Endodermal cell (in vitro differentiated cells): ENCODE measurements at regions not wholly inside any gene's neighbourhood (a gene's known extent, or its start where the extent isn't known, plus 50 kb on each side); places are given as distances from the start of the nearest gene placed in this dataset.

ENCODE experiments used
- DNase-seq: peaks from one replicate; pipeline ENCODE4 v3.0.0-alpha.2; 2017
- H3K27ac ChIP-seq: 2 replicates; pipeline ENCODE4 v1.5.1; 2013; ENCODE audit warnings: mild to moderate bottlenecking, low read depth, low read length, moderate library complexity
- H3K27me3 ChIP-seq: 2 replicates; pipeline ENCODE4 v1.6.1; 2013; ENCODE audit warnings: mild to moderate bottlenecking, low read length, moderate library complexity; ENCODE audit not compliant: insufficient read depth, control insufficient read depth, poor library complexity, severe bottlenecking
- H3K36me3 ChIP-seq: 2 replicates; pipeline ENCODE4 v1.7.0; 2013; ENCODE audit warnings: mild to moderate bottlenecking, low read length, moderate library complexity; ENCODE audit not compliant: control insufficient read depth, insufficient read depth
- H3K4me1 ChIP-seq: one replicate; pipeline ENCODE4 v1.7.0; 2013; ENCODE audit warnings: low read length; ENCODE audit not compliant: control insufficient read depth, insufficient read depth
- H3K4me3 ChIP-seq: 2 replicates; pipeline ENCODE4 v1.5.1; 2013; ENCODE audit warnings: mild to moderate bottlenecking, low read length, moderate library complexity
- H3K9ac ChIP-seq: 2 replicates; pipeline ENCODE4 v1.6.1; 2013; ENCODE audit warnings: mild to moderate bottlenecking, low read length, moderate library complexity; ENCODE audit not compliant: poor library complexity, severe bottlenecking; ENCODE audit errors: extremely low read depth
- H3K9me3 ChIP-seq: 2 replicates; pipeline ENCODE4 v1.6.1; 2013; ENCODE audit warnings: mild to moderate bottlenecking, low read length, moderate library complexity; ENCODE audit not compliant: control insufficient read depth
- H3K27ac Mint-ChIP-seq: 2 replicates; pipeline ENCODE4 v1.8.0; 2020; ENCODE audit warnings: mixed read lengths
- H3K27me3 Mint-ChIP-seq: 2 replicates; pipeline ENCODE4 v1.8.0; 2021; ENCODE audit warnings: mild to moderate bottlenecking, mixed read lengths; ENCODE audit not compliant: insufficient read depth
- H3K36me3 Mint-ChIP-seq: 2 replicates; pipeline ENCODE4 v1.8.0; 2020; ENCODE audit warnings: low read depth, mixed read lengths
- H3K4me1 Mint-ChIP-seq: 2 replicates; pipeline ENCODE4 v1.8.0; 2020; ENCODE audit warnings: mixed read lengths
- H3K4me3 Mint-ChIP-seq: 2 replicates; pipeline ENCODE4 v1.8.0; 2020; ENCODE audit warnings: mild to moderate bottlenecking, moderate library complexity, mixed read lengths
- H3K9me3 Mint-ChIP-seq: 2 replicates; pipeline ENCODE4 v1.8.0; 2020; ENCODE audit warnings: mild to moderate bottlenecking, mixed read lengths
- CTCF ChIP-seq: fragments of 200-600 bp; sonication (generic); conservative IDR thresholded peaks from 2 replicates; pipeline ENCODE4 v1.5.0; 2021; ENCODE audit warnings: antibody characterized with exemption, mild to moderate bottlenecking
- WGBS, 2 experiments: methylation state at CpG; one replicate each; pipeline versions ENCODE4 v1.1.5 to v1.1.7; 2013; ENCODE audit warnings: missing lambda C conversion rate in 2 of 2, mixed read lengths in 1 of 2; ENCODE audit not compliant: insufficient coverage in 1 of 2, insufficient read length in 1 of 2; 5-methylcytosine and 5-hydroxymethylcytosine counted together

- no peaks in the 10 kb centered on the region for H3K4me1 Mint-ChIP-seq
- Histone ChIP-seq H3K4me3 (no peak overlapping the region), H3K36me3 (no peaks in the 10 kb centered on the region), H3K9ac (no peak overlapping the region), H3K27ac (no peak overlapping the region), H3K9me3 (peaks cover 2% of the 10 kb centered on the region), H3K27me3 (no peaks in the 10 kb centered on the region), H3K4me1 (no peaks in the 10 kb centered on the region)
- no peaks in the 10 kb centered on the region for H3K36me3 Mint-ChIP-seq
- WGBS, 2 experiments, result 98 to 100% methylated on average over 1 to 2 of the region's 3 CpGs
- no peak for TF ChIP-seq CTCF
- no peak overlapping the region for H3K4me3 Mint-ChIP-seq
- no peaks in the 10 kb centered on the region for H3K27me3 Mint-ChIP-seq
- no peak overlapping the region for H3K27ac Mint-ChIP-seq
- DNase-seq, result no peak
- H3K9me3 Mint-ChIP-seq, result no peaks in the 10 kb centered on the region
These were observed 558.8 kb upstream of the ZNF804A start for GRCh38 chr2:184039493-184039892.

GRCh38 chr2:184040230-184040629 lies 558.1 kb upstream of the ZNF804A start:
- no CpG with 5 or more reads among the region's 1 CpG for WGBS, 2 experiments
- Histone ChIP-seq H3K36me3 (no peaks in the 10 kb centered on the region), H3K4me3 (no peak overlapping the region), H3K4me1 (no peaks in the 10 kb centered on the region), H3K9me3 (peaks cover 8% of the 10 kb centered on the region), H3K27ac (no peak overlapping the region), H3K9ac (no peak overlapping the region), H3K27me3 (no peaks in the 10 kb centered on the region)
- Mint-ChIP-seq H3K4me1 (no peaks in the 10 kb centered on the region), H3K9me3 (peaks cover 3% of the 10 kb centered on the region), H3K36me3 (peaks cover 2% of the 10 kb centered on the region), H3K27me3 (no peaks in the 10 kb centered on the region), H3K4me3 (no peak overlapping the region), H3K27ac (no peak overlapping the region)
- DNase-seq, result no peak
- TF ChIP-seq CTCF, result no peak

GRCh38 chr2:184041077-184041476 lies 557.3 kb upstream of the ZNF804A start:
- Mint-ChIP-seq H3K36me3 (peaks cover 2% of the 10 kb centered on the region), H3K9me3 (peaks cover 6% of the 10 kb centered on the region), H3K4me3 (no peak overlapping the region), H3K27ac (no peak overlapping the region), H3K27me3 (no peaks in the 10 kb centered on the region), H3K4me1 (no peaks in the 10 kb centered on the region)
- no peak overlapping the region for H3K4me3 ChIP-seq
- TF ChIP-seq CTCF, result no peak
- no peaks in the 10 kb centered on the region for H3K27me3 ChIP-seq
- no peak overlapping the region for H3K9ac ChIP-seq
- no peaks in the 10 kb centered on the region for H3K4me1 ChIP-seq
- no peaks in the 10 kb centered on the region for H3K36me3 ChIP-seq
- DNase-seq, result no peak
- no peak overlapping the region for H3K27ac ChIP-seq
- WGBS, 2 experiments, result 87 to 100% methylated on average over 1 to 2 of the region's 3 CpGs
- H3K9me3 ChIP-seq, result peaks cover 8% of the 10 kb centered on the region
